ENCODE measurements at regions not wholly inside any gene's neighbourhood (a gene's known extent, or its start where the extent isn't known, plus 50 kb on each side); places are given as distances from the start of the nearest gene placed in this dataset.
"Not testable (repeated sequence)": the region's sequence is repeated elsewhere in the genome, so short reads cannot be mapped to it uniquely, and the experiment has no call there.

DNA sequence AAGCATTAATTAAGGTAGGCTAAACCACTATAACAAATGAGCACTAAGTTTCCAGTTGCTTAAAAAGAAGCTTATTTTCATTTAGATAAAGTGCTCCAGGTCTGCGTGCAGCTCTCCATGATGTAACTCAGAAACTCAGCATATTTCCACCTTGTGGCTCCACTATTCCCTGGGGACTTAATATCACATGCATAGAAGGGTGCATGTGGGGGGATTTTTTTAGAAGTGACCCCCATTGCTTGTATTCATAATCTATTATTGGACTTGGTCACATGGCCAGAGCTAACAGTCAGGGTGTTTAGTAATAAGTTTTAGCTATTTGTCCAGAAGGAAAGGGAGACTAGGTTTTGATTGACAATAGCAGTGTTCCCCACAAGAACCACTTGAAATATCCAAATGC is 86.8 kb downstream of the TMCO5A start:
- Histone ChIP-seq H3K27me3 (ENCODE audit: control insufficient read depth in 3 of 3, insufficient read depth in 3 of 3, low read length in 2 of 3) (no peaks in the 10 kb centered on the region), H3K27ac (ENCODE audit: low read depth in 1 of 2, low read length in 1 of 2) (no peak overlapping the region), H3K9me3 (ENCODE audit: control insufficient read depth in 4 of 4, insufficient read depth in 3 of 4, low read length in 3 of 4) (peaks cover 0 to 1% (median 0%) of the 10 kb centered on the region in 4 donors), H3K4me1 (ENCODE audit: control insufficient read depth in 5 of 5, insufficient read depth in 5 of 5, low read length in 5 of 5) (no peaks in the 10 kb centered on the region), H3K4me3 (no peak overlapping the region), H3K36me3 (ENCODE audit: control insufficient read depth in 4 of 4, insufficient read depth in 4 of 4, low read length in 4 of 4) (no peaks in the 10 kb centered on the region), H3K9ac (ENCODE audit: insufficient read depth in 1 of 2, low read length in 2 of 2) (no peak overlapping the region)
- no peak for ATAC-seq (ENCODE audit: insufficient read depth, low FRiP score)
- TF ChIP-seq, protein P1, sequence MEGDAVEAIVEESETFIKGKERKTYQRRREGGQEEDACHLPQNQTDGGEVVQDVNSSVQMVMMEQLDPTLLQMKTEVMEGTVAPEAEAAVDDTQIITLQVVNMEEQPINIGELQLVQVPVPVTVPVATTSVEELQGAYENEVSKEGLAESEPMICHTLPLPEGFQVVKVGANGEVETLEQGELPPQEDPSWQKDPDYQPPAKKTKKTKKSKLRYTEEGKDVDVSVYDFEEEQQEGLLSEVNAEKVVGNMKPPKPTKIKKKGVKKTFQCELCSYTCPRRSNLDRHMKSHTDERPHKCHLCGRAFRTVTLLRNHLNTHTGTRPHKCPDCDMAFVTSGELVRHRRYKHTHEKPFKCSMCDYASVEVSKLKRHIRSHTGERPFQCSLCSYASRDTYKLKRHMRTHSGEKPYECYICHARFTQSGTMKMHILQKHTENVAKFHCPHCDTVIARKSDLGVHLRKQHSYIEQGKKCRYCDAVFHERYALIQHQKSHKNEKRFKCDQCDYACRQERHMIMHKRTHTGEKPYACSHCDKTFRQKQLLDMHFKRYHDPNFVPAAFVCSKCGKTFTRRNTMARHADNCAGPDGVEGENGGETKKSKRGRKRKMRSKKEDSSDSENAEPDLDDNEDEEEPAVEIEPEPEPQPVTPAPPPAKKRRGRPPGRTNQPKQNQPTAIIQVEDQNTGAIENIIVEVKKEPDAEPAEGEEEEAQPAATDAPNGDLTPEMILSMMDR (IDR thresholded peaks at IDR 0.05; ENCODE audit: control extremely low read depth, extremely low read depth): no peak
- WGBS, 2 donors: 79 to 83% methylated on average over 1 of the region's 1 CpG
- no peak for DNase-seq

DNA sequence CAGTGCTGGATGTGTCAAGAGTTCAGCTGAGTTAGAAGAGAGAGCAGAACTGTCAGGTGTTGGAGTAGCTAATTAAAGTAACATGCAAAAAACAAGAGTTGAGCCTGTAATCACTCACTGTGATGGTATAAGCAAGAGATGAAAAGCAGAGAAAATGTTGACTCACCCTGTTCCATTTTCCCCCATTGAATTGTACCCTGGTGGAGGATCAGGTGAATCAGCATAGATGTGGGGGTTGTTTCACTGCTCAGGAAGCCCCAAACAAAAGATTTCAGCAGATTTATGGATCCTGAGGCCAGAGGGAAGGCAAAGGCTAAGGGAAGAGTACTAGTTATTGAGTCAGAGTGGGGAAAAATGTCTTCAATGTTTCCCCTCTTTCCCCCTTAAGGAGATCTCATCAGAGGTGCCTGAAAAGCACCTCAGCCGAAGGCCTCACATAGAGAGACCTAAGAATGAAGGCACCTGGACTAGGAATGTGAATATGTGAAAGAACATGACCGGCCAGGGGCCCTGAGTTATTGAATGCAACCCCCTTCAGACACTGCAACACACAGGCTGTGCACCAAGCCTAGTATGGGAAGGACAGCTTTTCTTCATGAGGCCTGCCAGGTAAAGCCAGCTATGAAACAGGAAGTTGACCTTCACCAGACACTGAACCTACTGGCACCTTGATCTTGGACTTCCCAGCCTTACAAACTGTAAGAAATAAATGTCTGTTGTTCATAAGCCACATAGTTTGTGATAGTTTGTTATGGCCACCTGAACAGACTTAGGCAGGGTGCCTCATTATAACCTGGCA is 90.1 kb downstream of the TMCO5A start:
- Histone ChIP-seq H3K4me1 (ENCODE audit: control insufficient read depth in 5 of 5, insufficient read depth in 5 of 5, low read length in 5 of 5) (peaks cover 0 to 6% (median 0%) of the 10 kb centered on the region in 5 donors), H3K27ac (ENCODE audit: low read depth in 1 of 2, low read length in 1 of 2) (no peak overlapping the region), H3K4me3 (no peak overlapping the region), H3K9ac (ENCODE audit: insufficient read depth in 1 of 2, low read length in 2 of 2) (no peak overlapping the region), H3K9me3 (ENCODE audit: control insufficient read depth in 4 of 4, insufficient read depth in 3 of 4, low read length in 3 of 4) (peaks cover 0 to 1% (median 0%) of the 10 kb centered on the region in 4 donors), H3K36me3 (ENCODE audit: control insufficient read depth in 4 of 4, insufficient read depth in 4 of 4, low read length in 4 of 4) (no peaks in the 10 kb centered on the region), H3K27me3 (ENCODE audit: control insufficient read depth in 3 of 3, insufficient read depth in 3 of 3, low read length in 2 of 3) (no peaks in the 10 kb centered on the region)
- TF ChIP-seq, protein P1 (IDR thresholded peaks at IDR 0.05; ENCODE audit: control extremely low read depth, extremely low read depth): no peak
- 89 to 97% methylated on average over 2 of the region's 2 CpGs for WGBS, 2 donors
- ATAC-seq (ENCODE audit: insufficient read depth, low FRiP score) (no peak), DNase-seq (no peak)

DNA sequence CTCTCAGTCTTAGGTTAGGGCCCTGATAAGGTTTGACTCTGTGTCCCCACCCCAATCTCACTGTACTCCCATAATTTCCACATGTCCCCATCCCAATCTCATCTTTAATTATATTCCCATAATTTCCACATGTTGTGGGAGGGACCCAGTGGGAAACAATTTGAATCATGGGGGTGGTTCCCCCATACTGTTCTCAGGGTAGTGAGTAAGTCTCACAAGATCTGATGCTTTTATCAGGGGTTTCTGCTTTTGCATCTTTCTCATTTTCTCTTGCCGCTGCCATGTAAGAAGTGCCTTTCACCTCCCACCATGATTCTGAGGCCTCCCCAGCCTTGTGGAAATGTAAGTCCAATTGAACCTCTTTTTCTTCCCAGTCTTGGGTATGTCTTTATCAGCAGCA is 91.2 kb downstream of the TMCO5A start:
- H3K27ac ChIP-seq (ENCODE audit: low read depth in 1 of 2, low read length in 1 of 2); H3K27me3 ChIP-seq (ENCODE audit: control insufficient read depth in 3 of 3, insufficient read depth in 3 of 3, low read length in 2 of 3); ATAC-seq (ENCODE audit: insufficient read depth, low FRiP score); H3K4me3 ChIP-seq; H3K36me3 ChIP-seq (ENCODE audit: control insufficient read depth in 4 of 4, insufficient read depth in 4 of 4, low read length in 4 of 4); DNase-seq; H3K4me1 ChIP-seq (ENCODE audit: control insufficient read depth in 5 of 5, insufficient read depth in 5 of 5, low read length in 5 of 5); H3K9me3 ChIP-seq (ENCODE audit: control insufficient read depth in 4 of 4, insufficient read depth in 3 of 4, low read length in 3 of 4); H3K9ac ChIP-seq (ENCODE audit: insufficient read depth in 1 of 2, low read length in 2 of 2): not testable (repeated sequence)
- WGBS, 2 donors: 94 to 96% methylated on average over 1 of the region's 1 CpG

DNA sequence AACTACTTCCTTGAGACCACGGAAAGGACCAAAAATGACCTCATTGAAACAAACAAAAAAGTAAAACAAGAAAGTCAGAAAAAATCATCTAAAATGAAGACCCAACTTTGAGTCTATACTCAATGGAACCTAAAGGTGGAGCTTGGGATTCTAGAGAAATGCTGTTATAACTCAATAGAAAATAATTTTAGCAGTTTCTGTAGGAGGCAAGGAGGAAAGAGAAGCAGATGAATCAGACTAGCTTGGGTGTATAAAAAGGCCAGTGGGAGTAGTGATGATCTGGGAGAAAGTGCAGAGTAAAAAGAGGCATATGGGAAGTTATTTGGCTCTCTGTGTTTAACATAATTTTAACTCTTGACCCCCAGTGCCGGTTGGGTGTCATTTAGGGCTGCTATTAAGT is 94.4 kb downstream of the TMCO5A start:
- no peak for DNase-seq
- ATAC-seq (ENCODE audit: insufficient read depth, low FRiP score): no peak
- no peak overlapping the region for H3K4me3 ChIP-seq
- no peaks in the 10 kb centered on the region for H3K36me3 ChIP-seq (ENCODE audit: control insufficient read depth in 4 of 4, insufficient read depth in 4 of 4, low read length in 4 of 4)
- TF ChIP-seq, protein P1 (IDR thresholded peaks at IDR 0.05; ENCODE audit: control extremely low read depth, extremely low read depth): no peak
- H3K9me3 ChIP-seq (ENCODE audit: control insufficient read depth in 4 of 4, insufficient read depth in 3 of 4, low read length in 3 of 4): peaks cover 0 to 1% (median 0%) of the 10 kb centered on the region in 4 donors
- no peak overlapping the region for H3K27ac ChIP-seq (ENCODE audit: low read depth in 1 of 2, low read length in 1 of 2)
- H3K9ac ChIP-seq (ENCODE audit: insufficient read depth in 1 of 2, low read length in 2 of 2): no peak overlapping the region
- 73 to 92% methylated on average over 2 of the region's 2 CpGs for WGBS, 2 donors
- H3K27me3 ChIP-seq (ENCODE audit: control insufficient read depth in 3 of 3, insufficient read depth in 3 of 3, low read length in 2 of 3): no peaks in the 10 kb centered on the region
- H3K4me1 ChIP-seq (ENCODE audit: control insufficient read depth in 5 of 5, insufficient read depth in 5 of 5, low read length in 5 of 5): peaks cover 0 to 9% (median 0%) of the 10 kb centered on the region in 5 donors

All from lung (tissue), 11 donors.